ENCODE measurements at regions not wholly inside any gene's neighbourhood (a gene's known extent, or its start where the extent isn't known, plus 50 kb on each side); places are given as distances from the start of the nearest gene placed in this dataset.
"Not testable (repeated sequence)": the region's sequence is repeated elsewhere in the genome, so short reads cannot be mapped to it uniquely, and the experiment has no call there.

GRCh38 chr18:55688030-55688429 is 100.0 kb upstream of the TCF4 start:
- no peak for DNase-seq

DNA sequence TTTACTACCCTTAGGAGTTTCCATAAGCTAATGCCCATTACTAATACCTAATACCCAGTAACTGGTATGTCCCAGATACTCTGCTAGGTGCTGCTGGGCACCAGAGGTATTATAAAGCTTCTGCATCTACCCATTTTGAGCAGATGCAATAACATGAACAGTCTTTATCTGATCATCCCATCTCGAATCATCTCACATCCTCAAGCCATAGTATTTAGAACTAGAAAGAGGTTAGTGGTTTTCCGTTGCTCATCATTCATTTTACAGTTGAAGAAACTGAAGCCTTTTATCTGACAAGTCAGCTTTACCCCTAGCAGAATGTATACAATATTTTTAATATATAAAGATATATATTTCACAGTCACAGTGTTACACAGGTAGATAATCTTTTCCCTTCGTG is 99.1 kb upstream of the TCF4 start:
- no peak for DNase-seq

DNA sequence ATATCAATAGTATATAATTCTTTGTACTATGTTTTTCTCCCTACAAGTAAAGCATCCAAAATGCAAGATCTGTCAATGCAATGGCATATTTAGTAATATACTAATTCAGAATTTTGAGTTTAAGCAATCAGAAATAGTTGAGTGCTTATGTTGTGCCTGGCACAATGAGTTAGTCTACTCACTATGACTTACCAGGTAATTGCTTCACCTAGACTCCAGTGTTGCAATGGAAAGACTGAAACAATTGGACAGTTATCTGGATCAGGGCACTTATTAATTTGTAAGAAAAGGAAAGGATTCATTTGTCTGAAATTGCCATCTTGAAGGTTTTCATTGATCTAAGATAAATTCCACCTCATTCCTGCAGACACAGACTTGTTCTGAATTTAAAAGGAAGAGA is 97.6 kb upstream of the TCF4 start:
- DNase-seq, result no peak

GRCh38 chr18:55672574-55673361 is 84.8 kb upstream of the TCF4 start:
- no peak for DNase-seq

GRCh38 chr18:55665506-55665905 is 77.5 kb upstream of the TCF4 start:
- DNase-seq, result no peak

DNA sequence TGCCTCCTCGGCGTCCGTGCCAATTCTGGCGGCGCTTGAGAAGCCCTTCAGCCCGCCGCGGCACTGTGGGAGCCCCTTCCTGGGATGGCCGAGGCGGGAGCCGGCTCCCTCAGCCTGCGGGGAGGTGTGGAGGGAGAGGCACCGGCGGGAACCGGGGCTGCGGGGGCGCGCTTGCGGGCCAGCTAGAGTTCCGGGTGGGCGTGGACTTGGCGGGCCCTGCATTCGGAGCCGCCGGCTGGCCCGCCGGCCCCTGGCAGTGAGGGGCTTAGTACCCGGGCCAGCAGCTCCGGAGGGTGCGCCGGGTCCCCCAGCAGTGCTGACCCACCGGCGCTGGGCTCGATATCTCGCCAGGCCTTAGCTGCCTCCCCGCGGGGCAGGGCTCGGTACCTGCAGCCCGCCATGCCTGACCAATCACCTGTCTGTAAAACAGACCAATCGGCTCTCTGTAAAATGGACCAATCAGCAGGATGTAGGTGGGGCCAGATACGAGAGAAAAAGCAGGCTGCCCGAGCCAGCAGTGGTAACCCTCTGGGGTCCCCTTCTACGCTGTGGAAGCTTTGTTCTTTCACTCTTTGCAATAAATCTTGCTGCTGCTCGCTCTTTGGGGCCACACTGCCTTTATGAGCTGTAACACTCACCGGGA is 76.9 kb upstream of the TCF4 start:
- DNase-seq, result not testable (repeated sequence)

- DNase-seq, result no peak
Measured at GRCh38 chr18:55663891-55664290, 75.9 kb upstream of the TCF4 start.

DNA sequence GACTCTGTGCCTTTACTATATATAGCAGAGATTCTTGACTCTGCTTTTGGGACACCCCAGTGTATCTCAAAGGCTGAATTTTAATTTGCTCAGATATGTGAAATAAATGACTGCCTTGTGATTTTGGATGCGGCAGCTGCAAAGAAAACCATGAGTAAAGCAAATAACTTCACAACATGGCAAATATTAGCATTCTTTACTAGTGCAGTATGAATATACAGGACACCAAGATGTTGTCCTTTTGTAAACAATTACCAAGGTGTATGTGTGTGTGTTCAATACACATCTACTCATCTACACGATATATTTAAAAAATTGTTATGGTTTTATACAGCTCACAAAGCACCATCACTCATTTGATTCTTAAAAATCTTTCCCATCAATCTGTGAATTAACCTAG is 70.6 kb upstream of the TCF4 start:
- no peak for DNase-seq

DNA sequence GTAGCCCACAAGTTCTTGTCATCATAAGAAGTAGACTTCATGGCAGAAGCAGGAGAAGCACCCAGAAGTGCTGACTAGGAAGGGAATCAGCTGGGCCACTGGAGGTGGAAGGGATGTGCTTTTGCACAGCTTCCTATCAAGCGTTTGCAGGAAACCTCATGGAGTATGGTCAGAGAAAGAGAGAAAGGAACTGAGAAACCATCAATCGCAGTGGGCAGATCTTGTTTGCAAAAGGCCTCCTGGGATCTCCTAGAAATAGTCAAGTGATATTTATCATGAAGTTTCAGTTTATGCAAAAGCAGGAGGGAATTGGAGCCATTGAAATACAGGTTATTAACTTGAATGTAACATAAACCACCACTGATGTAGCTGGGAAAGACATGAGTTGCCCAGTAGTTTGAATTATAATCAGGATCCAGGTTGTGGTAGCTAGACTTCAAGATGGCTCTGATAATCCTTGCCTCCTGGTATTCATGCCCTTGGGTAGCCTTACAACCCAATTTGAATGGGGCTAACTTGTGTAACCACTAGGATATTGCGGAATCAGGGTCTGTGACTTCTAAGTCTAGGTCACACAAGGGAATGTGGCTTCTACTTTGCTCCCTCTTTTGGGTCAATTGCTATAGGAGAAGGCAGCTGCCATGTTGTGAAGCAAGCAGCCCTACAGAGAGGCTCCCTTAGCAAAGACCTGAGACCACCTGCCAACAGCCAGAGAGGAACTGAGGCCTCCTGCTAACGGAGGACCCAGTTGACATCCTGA is 69.8 kb upstream of the TCF4 start:
- DNase-seq, result no peak

DNA sequence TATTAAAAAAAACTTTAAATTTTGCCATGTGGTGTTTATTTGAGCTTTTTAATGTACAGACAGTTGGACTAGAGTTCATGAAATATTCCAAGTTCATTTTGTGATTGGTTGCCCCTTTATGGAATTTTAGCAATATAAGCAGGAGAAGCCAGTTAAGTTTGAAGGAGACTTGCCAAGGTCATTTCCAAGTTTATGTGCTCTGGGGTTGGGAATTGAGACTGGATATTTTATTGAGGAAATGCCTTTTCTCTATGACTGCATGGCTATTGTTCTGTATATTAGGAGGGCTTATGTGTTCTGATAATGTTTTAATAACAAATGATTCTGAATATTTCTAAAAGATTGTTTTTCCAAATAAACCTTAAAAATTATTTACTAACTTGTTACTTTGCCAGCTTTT is 67.0 kb upstream of the TCF4 start:
- no peak for DNase-seq

DNA sequence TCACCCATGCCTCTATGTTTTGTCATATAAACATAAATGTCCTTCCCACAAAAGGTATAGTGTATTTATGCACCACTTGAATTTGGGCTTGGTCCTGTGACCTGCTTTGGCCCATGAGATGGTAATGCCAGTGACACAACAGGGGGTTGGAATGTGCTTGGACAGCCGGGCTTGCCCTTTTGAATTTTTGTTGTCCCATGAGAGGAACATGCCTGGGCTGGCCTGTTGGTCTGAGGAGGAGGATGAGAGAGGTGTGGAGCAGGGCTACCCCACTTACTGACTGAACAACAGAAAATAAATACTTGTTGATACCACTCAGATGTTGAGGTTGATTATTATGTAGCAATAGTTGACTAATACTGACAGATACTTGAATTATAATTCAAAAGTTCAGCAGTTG is 63.2 kb upstream of the TCF4 start:
- no peak for DNase-seq

DNA sequence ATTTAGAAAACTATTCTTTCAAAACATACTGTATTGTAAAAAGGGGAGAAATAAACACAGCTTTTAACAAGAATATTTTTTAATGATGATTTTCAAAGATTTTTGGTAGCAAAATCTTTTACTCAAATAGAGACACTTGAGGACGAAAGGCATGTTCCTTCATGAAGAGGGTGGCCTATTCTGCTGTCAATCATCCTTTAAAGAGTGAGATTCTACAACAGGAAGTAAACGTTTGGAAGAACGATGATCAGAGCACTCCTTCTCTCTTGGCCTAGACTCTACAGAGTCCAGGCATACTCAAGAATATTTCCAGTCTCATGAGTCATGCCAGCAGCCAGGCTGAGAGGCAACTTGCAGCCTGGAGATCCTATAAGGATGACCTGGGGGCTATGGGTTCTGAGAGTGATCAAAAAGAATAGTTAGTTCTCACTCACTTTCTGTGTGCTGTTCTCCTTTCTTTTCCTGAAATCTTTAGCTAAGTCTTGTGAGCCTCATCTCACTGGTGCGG is 62.4 kb upstream of the TCF4 start:
- DNase-seq, result no peak

DNA sequence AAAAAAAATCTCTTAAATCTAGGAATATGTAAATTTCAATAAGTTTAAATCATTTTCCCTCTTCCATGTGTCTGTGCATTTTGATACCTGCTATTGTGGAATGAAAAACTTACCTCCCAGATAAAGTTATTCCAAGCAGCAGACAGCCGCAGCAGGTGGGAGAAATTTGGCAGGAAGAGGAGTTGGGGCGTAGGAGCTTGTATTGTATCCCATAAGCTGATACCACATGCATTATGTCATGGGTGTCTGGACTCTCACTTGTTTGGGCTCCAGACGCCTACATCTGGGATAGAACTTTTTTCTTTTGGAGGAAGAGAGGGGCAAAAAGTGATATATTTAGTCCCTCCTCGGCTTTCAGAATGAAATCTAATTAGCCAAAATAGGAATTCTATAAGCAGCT is 59.3 kb upstream of the TCF4 start:
- DNase-seq, result no peak

GRCh38 chr18:55642191-55642590 is 54.2 kb upstream of the TCF4 start:
- no peak for DNase-seq

GRCh38 chr18:55641486-55641885 is 53.5 kb upstream of the TCF4 start:
- no peak for DNase-seq
